Endothelial cell of umbilical vein (primary cell): ENCODE measurements at regions not wholly inside any gene's neighbourhood (a gene's known extent, or its start where the extent isn't known, plus 50 kb on each side); places are given as distances from the start of the nearest gene placed in this dataset.

Source experiments
- BruUV-seq: library from RNA; stranded (reverse); fragments of 400-500 nt; replicated peaks from 2 replicates; lab custom pipeline; 2021; lab: Mats Ljungman, UMichigan
- CTCF ChIA-PET: fragments of 300-600, 350-600 bp; sonication (Branson Sonifier 250); formaldehyde crosslinking; loops from one replicate; lab custom pipeline; 2021; ENCODE audit warnings: antibody characterized with exemption, inconsistent platforms; lab: Charles Lee
- POLR2A ChIA-PET: fragments of 300-600, 350-600 bp; sonication (Branson Sonifier 250); formaldehyde crosslinking; loops from one replicate; lab custom pipeline; 2021; ENCODE audit warnings: antibody characterized with exemption, inconsistent platforms; lab: Charles Lee
- DNase-seq: peaks from one replicate; pipeline ENCODE4 v3.0.0-alpha.2; 2011; ENCODE audit warnings: low read depth, low spot score
- FAIRE-seq: peaks from 2 replicates; lab custom pipeline; 2011; peaks lifted over from hg19 to GRCh38; lab: Jason Lieb, UNC
- H2AFZ ChIP-seq: 2 replicates; pipeline ENCODE4 v1.6.0; 2012; ENCODE audit warnings: low read depth, low read length, control low read depth, inconsistent platforms
- H3K27ac ChIP-seq: 2 replicates; pipeline ENCODE4 v1.5.1; 2011; ENCODE audit warnings: low read depth, mild to moderate bottlenecking, control low read depth, low read length, moderate library complexity; ENCODE audit not compliant: insufficient read depth
- H3K27me3 ChIP-seq, 2 experiments: 2 replicates each; pipeline versions ENCODE4 v1.6.0 to v1.6.1; 2011; ENCODE audit warnings: low read length in 2 of 2, mixed read lengths in 1 of 2; ENCODE audit not compliant: control insufficient read depth in 2 of 2, insufficient read depth in 2 of 2
- H3K36me3 ChIP-seq, 2 experiments: 2 replicates in 1 of 2; 3 replicates in 1 of 2; pipeline ENCODE4 v1.5.1; 2011; ENCODE audit warnings: low read length in 2 of 2, mild to moderate bottlenecking in 1 of 2, moderate library complexity in 1 of 2; ENCODE audit not compliant: control insufficient read depth in 2 of 2, insufficient read depth in 2 of 2; ENCODE audit errors: extremely low read depth in 1 of 2
- H3K4me1 ChIP-seq: 3 replicates; pipeline ENCODE4 v1.5.1; 2011; ENCODE audit warnings: mild to moderate bottlenecking, low read length; ENCODE audit not compliant: control insufficient read depth, insufficient read depth; ENCODE audit errors: extremely low read depth
- H3K4me2 ChIP-seq: 2 replicates; pipeline ENCODE4 v1.6.1; 2011; ENCODE audit warnings: low read length, control low read depth, mixed read lengths; ENCODE audit not compliant: insufficient read depth
- H3K4me3 ChIP-seq, 3 experiments: fragments of 200-600 bp in 1 of 3; sonication (generic), shearing (Covaris generic) in 1 of 3; replicated peaks in 1 of 3; 2 replicates each; pipeline ENCODE4 v1.5.1; 2011 to 2016; ENCODE audit warnings: control low read depth in 3 of 3, low read length in 3 of 3, mild to moderate bottlenecking in 2 of 3, inconsistent platforms in 1 of 3, low read depth in 1 of 3, moderate library complexity in 1 of 3; ENCODE audit not compliant: insufficient read depth in 1 of 3
- H3K79me2 ChIP-seq: 2 replicates; pipeline ENCODE4 v1.6.0; 2012; ENCODE audit warnings: low read length, inconsistent platforms; ENCODE audit not compliant: control insufficient read depth, insufficient read depth
- H3K9ac ChIP-seq: replicated peaks from 2 replicates; pipeline ENCODE3; 2011; ENCODE audit warnings: low read length, control low read depth; ENCODE audit not compliant: insufficient read depth; ENCODE audit errors: extremely low read depth
- H3K9me1 ChIP-seq: replicated peaks from 3 replicates; pipeline ENCODE4 v1.6.0; 2011; ENCODE audit warnings: mild to moderate bottlenecking, low read length; ENCODE audit not compliant: control insufficient read depth, insufficient read depth; ENCODE audit errors: extremely low read depth
- H3K9me3 ChIP-seq: replicated peaks from 2 replicates; pipeline ENCODE4 v1.5.1; 2012; ENCODE audit warnings: low read length, inconsistent platforms; ENCODE audit not compliant: control insufficient read depth, insufficient read depth
- H4K20me1 ChIP-seq: replicated peaks from 2 replicates; pipeline ENCODE3; 2011; ENCODE audit warnings: mild to moderate bottlenecking, low read length; ENCODE audit not compliant: control insufficient read depth, insufficient read depth; ENCODE audit errors: extremely low read depth
- CTCF ChIP-seq, 2 donors: IDR thresholded peaks; 1 replicate in 1 of 2; 2 replicates in 1 of 2; pipeline ENCODE4 v1.5.1; 2011; ENCODE audit warnings: low read length in 2 of 2, mild to moderate bottlenecking in 2 of 2, moderate library complexity in 2 of 2, control low read depth in 1 of 2, inconsistent platforms in 1 of 2, low read depth in 1 of 2; ENCODE audit not compliant: insufficient read depth in 1 of 2; ENCODE audit errors: extremely low read depth in 1 of 2
- EZH2 ChIP-seq: IDR thresholded peaks from 2 replicates; pipeline ENCODE4 v1.6.1; 2012; ENCODE audit warnings: borderline replicate concordance, low read depth, mild to moderate bottlenecking, moderate library complexity, low read length, inconsistent platforms; ENCODE audit not compliant: severe bottlenecking
- FOS ChIP-seq: IDR thresholded peaks from 2 replicates; pipeline ENCODE4 v1.6.1; 2011; ENCODE audit warnings: mild to moderate bottlenecking, low read length, moderate library complexity, borderline replicate concordance; ENCODE audit not compliant: insufficient read depth
- GATA2 ChIP-seq: IDR thresholded peaks from 2 replicates; pipeline ENCODE4 v1.7.0; 2011; ENCODE audit warnings: low read depth, mild to moderate bottlenecking, moderate library complexity, mixed read lengths, low read length; ENCODE audit not compliant: insufficient read length, insufficient read depth
- JUN ChIP-seq: IDR thresholded peaks from 2 replicates; pipeline ENCODE4 v1.6.1; 2011; ENCODE audit warnings: borderline replicate concordance, low read depth; ENCODE audit not compliant: insufficient read length, insufficient read depth
- MAX ChIP-seq: IDR thresholded peaks from 2 replicates; pipeline ENCODE4 v1.6.1; 2011; ENCODE audit not compliant: insufficient read depth, insufficient read length
- MYC ChIP-seq: IDR thresholded peaks from one replicate; pipeline ENCODE4 v1.6.1; 2011; ENCODE audit warnings: mild to moderate bottlenecking, low read depth, low read length
- POLR2A ChIP-seq: IDR thresholded peaks from 2 replicates; pipeline ENCODE4 v1.6.1; 2012; ENCODE audit warnings: low read depth, mild to moderate bottlenecking, control low read depth, low read length
- POLR2AphosphoS5 ChIP-seq: IDR thresholded peaks from 2 replicates; pipeline ENCODE4 v1.6.1; 2012; ENCODE audit warnings: low read depth, mild to moderate bottlenecking, control low read depth, low read length, moderate library complexity; ENCODE audit not compliant: insufficient read depth
- dilution Hi-C: fragments of 300-500 bp; cut with MboI; formaldehyde crosslinking; loops from one replicate; pipeline ENCODE4 v1.15.0; 2019; ENCODE audit warnings: low sequenced_read_pairs; ENCODE audit not compliant: extremely low pct_ligation_motif_present
- intact Hi-C: fragments of 100-400 bp; cut with micrococcal nuclease; formaldehyde crosslinking; loops from one replicate; pipeline ENCODE4 v1.10.0; 2022

GRCh38 chr5:175206669-175207068 lies 237.3 kb downstream of the DRD1 start:
- Histone ChIP-seq H2AFZ (no peak overlapping the region), H3K4me3 (no peak overlapping the region), H3K27ac (no peak overlapping the region), H3K9ac (no peak overlapping the region), H3K36me3 (no peaks in the 10 kb centered on the region), H4K20me1 (no peaks in the 10 kb centered on the region), H3K27me3 (no peaks in the 10 kb centered on the region), H3K79me2 (no peaks in the 10 kb centered on the region), H3K9me3 (peaks cover 10% of the 10 kb centered on the region), H3K4me2 (no peak overlapping the region), H3K4me1 (no peaks in the 10 kb centered on the region), H3K9me1 (no peaks in the 10 kb centered on the region)
- TF ChIP-seq MAX: no peak
- no peak for TF ChIP-seq POLR2A
- no peak for TF ChIP-seq MYC
- no peak for TF ChIP-seq EZH2
- TF ChIP-seq GATA2: no peak
- TF ChIP-seq CTCF (IDR thresholded peaks at IDR 0.05; ENCODE audit: extremely low read depth in 1 of 2, insufficient read depth in 1 of 2, low read depth in 1 of 2, low read length in 2 of 2): no peak
- ChIA-PET CTCF (no interaction called here), POLR2A (no interaction called here)
- FAIRE-seq (no peak), DNase-seq (no peak)
- BruUV-seq: no TSS peak
- dilution Hi-C loops: no loop called here
- intact Hi-C loops: no loop called here

GRCh38 chr5:175202463-175203068 lies 241.4 kb downstream of the DRD1 start:
- Histone ChIP-seq H3K4me2 (no peak overlapping the region), H3K79me2 (no peaks in the 10 kb centered on the region), H3K9ac (no peak overlapping the region), H3K27ac (no peak overlapping the region), H3K4me1 (no peaks in the 10 kb centered on the region), H3K9me1 (no peaks in the 10 kb centered on the region), H3K27me3 (no peaks in the 10 kb centered on the region), H3K9me3 (peaks cover 2% of the 10 kb centered on the region), H3K4me3 (no peak overlapping the region), H3K36me3 (no peaks in the 10 kb centered on the region), H2AFZ (no peak overlapping the region), H4K20me1 (no peaks in the 10 kb centered on the region)
- ChIA-PET CTCF (no interaction called here), POLR2A (no interaction called here)
- TF ChIP-seq MAX (no peak), FOS (no peak), JUN (no peak), EZH2 (no peak), MYC (no peak), POLR2A (no peak), GATA2 (no peak), CTCF (IDR thresholded peaks at IDR 0.05; ENCODE audit: extremely low read depth in 1 of 2, insufficient read depth in 1 of 2, low read depth in 1 of 2, low read length in 2 of 2) (no peak), POLR2AphosphoS5 (no peak)
- no TSS peak for BruUV-seq
- intact Hi-C loops (no loop called here), dilution Hi-C loops (no loop called here)
- DNase-seq: no peak
- FAIRE-seq: no peak
